Lower lobe of right lung (tissue), 2 donors: ENCODE measurements at regions not wholly inside any gene's neighbourhood (a gene's known extent, or its start where the extent isn't known, plus 50 kb on each side); places are given as distances from the start of the nearest gene placed in this dataset.

Experiments
- ATAC-seq, 2 donors: fragments of 200-7000 bp; cut with Tn5 transposase; one replicate each; pipeline ENCODE4 v1.9.1; 2020 to 2022; ENCODE audit warnings: mild to moderate bottlenecking in 2 of 2, moderate library complexity in 2 of 2
- DNase-seq: peaks from one replicate; pipeline ENCODE4 v3.0.0-alpha.2; 2020
- H3K27ac ChIP-seq: fragments of 200-600 bp; one replicate; pipeline ENCODE4 v1.8.0; 2022
- H3K27me3 ChIP-seq: fragments of 200-600 bp; one replicate; pipeline ENCODE4 v1.8.0; 2022; ENCODE audit warnings: low read depth
- H3K36me3 ChIP-seq: fragments of 200-600 bp; one replicate; pipeline ENCODE4 v1.8.0; 2022; ENCODE audit warnings: mild to moderate bottlenecking
- H3K4me1 ChIP-seq: fragments of 200-600 bp; one replicate; pipeline ENCODE4 v1.8.0; 2022
- H3K4me3 ChIP-seq: fragments of 200-600 bp; one replicate; pipeline ENCODE4 v1.8.0; 2022; ENCODE audit warnings: mild to moderate bottlenecking
- H3K9me3 ChIP-seq: fragments of 200-600 bp; one replicate; pipeline ENCODE4 v1.8.0; 2022
- intact Hi-C: fragments of 100-400 bp; cut with DNase I; formaldehyde crosslinking; loops from one replicate; pipeline ENCODE4 v1.11.0; 2022
- TF ChIP-seq, protein P1 (sequence below): fragments of 200-600 bp; IDR thresholded peaks from one replicate; pipeline ENCODE4 v1.8.0; 2022; ENCODE audit warnings: antibody characterized with exemption, mild to moderate bottlenecking
- donor health status: DM: no; HTN: yes; CAD: no; lungs with severe emphysema.

GRCh38 chr17:5820721-5821456, 236.6 kb upstream of the NLRP1 start:
- TF ChIP-seq, protein P1, sequence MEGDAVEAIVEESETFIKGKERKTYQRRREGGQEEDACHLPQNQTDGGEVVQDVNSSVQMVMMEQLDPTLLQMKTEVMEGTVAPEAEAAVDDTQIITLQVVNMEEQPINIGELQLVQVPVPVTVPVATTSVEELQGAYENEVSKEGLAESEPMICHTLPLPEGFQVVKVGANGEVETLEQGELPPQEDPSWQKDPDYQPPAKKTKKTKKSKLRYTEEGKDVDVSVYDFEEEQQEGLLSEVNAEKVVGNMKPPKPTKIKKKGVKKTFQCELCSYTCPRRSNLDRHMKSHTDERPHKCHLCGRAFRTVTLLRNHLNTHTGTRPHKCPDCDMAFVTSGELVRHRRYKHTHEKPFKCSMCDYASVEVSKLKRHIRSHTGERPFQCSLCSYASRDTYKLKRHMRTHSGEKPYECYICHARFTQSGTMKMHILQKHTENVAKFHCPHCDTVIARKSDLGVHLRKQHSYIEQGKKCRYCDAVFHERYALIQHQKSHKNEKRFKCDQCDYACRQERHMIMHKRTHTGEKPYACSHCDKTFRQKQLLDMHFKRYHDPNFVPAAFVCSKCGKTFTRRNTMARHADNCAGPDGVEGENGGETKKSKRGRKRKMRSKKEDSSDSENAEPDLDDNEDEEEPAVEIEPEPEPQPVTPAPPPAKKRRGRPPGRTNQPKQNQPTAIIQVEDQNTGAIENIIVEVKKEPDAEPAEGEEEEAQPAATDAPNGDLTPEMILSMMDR: no peak
- intact Hi-C loops: no loop called here
- H3K27ac ChIP-seq: no peak overlapping the region
- DNase-seq: no peak
- peaks cover 13% of the 10 kb centered on the region for H3K27me3 ChIP-seq
- H3K4me3 ChIP-seq: no peak overlapping the region
- H3K36me3 ChIP-seq: no peaks in the 10 kb centered on the region
- no peaks in the 10 kb centered on the region for H3K9me3 ChIP-seq
- no peak for ATAC-seq
- no peaks in the 10 kb centered on the region for H3K4me1 ChIP-seq

GRCh38 chr17:5821803-5822202, 237.5 kb upstream of the NLRP1 start:
- TF ChIP-seq, protein P1: no peak
- H3K9me3 ChIP-seq: no peaks in the 10 kb centered on the region
- no peaks in the 10 kb centered on the region for H3K4me1 ChIP-seq
- no peak overlapping the region for H3K4me3 ChIP-seq
- H3K27me3 ChIP-seq: peaks cover 13% of the 10 kb centered on the region
- ATAC-seq (no peak), DNase-seq (no peak)
- no peaks in the 10 kb centered on the region for H3K36me3 ChIP-seq
- intact Hi-C loops: no loop called here
- no peak overlapping the region for H3K27ac ChIP-seq

DNA sequence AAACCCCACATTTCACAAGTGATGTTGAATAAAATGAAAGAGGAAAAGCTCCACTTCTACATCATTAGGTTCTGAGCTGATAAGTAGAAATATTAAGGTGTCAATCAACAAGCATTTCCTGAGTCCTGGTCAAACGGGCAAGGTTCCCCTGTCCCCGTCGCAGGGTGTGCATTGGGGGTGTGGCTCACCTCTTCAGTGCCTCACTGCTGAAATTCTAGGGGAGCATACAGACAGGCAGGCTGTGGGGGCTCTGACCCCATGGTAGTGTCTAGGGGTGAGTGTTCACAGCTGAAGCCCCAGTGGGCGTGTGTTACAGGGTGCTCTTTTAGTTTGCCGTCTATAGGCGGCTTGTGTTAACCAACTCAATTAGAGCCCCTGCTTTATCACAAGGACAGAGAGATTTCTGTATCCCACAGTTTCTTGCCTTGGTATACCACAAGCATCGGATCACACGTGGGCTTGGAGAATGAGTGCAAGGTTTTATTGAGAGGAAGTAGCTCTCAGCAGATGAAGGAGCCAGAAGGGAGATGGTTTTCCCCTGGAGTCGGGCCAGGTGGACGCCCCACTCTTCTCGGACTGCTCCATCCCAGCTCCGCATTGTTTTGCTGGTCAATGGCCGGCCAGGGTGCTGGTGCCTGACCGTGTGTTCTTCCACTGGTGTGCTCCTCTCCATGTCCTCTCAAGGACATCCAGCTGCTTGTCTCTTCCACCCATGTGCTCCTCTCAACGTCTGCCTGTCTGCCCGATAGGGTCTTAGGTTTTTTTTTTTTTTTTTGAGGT, 238.2 kb upstream of the NLRP1 start:
- no peak for DNase-seq
- H3K4me3 ChIP-seq: no peak overlapping the region
- no peaks in the 10 kb centered on the region for H3K4me1 ChIP-seq
- intact Hi-C loops: no loop called here
- no peaks in the 10 kb centered on the region for H3K36me3 ChIP-seq
- H3K27me3 ChIP-seq: peaks cover 13% of the 10 kb centered on the region
- TF ChIP-seq, protein P1: no peak
- ATAC-seq: no peak
- no peak overlapping the region for H3K27ac ChIP-seq
- H3K9me3 ChIP-seq: no peaks in the 10 kb centered on the region

DNA sequence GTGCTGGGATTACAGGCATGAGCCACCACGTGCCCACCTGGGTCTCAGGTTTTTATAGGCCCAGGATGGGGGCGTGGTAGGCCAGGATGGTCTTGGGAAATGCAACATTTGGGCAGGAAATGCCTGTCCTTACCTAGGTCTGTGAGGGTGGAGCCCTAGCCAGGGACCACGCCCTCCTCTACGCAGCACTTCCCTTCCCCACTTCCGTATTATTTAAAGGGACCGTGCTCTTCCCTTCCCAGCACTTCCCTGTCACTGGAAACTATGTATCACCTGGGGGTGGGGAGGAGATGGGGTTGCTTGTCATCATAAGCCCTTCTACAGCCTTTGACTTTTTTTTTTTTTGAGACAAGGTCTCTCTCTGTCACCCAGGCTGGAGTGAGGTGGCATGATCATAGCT, 238.9 kb upstream of the NLRP1 start:
- Histone ChIP-seq H3K4me1 (no peaks in the 10 kb centered on the region), H3K27me3 (peaks cover 13% of the 10 kb centered on the region), H3K27ac (no peak overlapping the region), H3K36me3 (no peaks in the 10 kb centered on the region), H3K4me3 (no peak overlapping the region), H3K9me3 (no peaks in the 10 kb centered on the region)
- intact Hi-C loops: no loop called here
- TF ChIP-seq, protein P1: no peak
- ATAC-seq (no peak), DNase-seq (no peak)

DNA sequence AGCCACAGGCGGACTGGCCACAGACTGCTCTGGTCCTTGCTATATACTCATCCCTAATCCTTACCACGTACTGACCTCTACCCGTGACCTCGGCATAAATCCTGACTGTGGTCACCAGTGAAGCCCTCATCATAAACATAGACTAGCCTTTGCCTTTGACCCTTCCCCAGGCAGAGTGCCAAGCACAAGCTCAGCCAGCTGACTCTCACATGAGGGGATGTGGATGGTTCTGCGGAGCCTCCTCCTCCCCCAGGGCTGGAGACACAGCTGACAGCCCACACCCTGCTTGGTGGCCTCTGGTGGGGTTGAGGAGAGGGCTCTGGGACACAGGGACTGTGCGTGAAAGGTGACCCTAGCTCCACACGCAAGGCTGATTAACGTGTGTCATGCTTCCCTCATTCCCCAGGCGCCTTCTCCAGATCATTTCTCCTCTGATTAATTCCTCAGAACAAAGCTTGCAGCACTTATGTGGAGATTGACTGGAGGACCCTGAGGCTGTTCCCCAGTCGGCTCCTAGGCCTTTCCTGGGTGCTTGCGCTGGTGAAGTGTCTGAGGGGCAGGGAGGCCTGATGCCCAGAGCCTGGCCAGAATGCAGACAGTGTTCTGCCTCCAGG, 241.5 kb upstream of the NLRP1 start:
- H3K36me3 ChIP-seq: no peaks in the 10 kb centered on the region
- no peak overlapping the region for H3K27ac ChIP-seq
- no peaks in the 10 kb centered on the region for H3K9me3 ChIP-seq
- peaks cover 13% of the 10 kb centered on the region for H3K27me3 ChIP-seq
- no peaks in the 10 kb centered on the region for H3K4me1 ChIP-seq
- ATAC-seq (no peak), DNase-seq (no peak)
- intact Hi-C loops: no loop called here
- TF ChIP-seq, protein P1: no peak
- H3K4me3 ChIP-seq: no peak overlapping the region
